IPS DF 4.7 (cell line): ENCODE measurements at regions not wholly inside any gene's neighbourhood (a gene's known extent, or its start where the extent isn't known, plus 50 kb on each side); places are given as distances from the start of the nearest gene placed in this dataset.

Source experiments
- DNase-seq: peaks from one replicate; pipeline ENCODE4 v3.0.0-alpha.2; 2013; ENCODE audit warnings: low spot score; ENCODE audit errors: extremely low read depth

GRCh38 chr9:106590759-106591505 lies 272.0 kb upstream of the ZNF462 start:
- DNase-seq = no peak

- DNase-seq = no peak
These were observed 269.8 kb upstream of the ZNF462 start for GRCh38 chr9:106593201-106593600.

- DNase-seq = no peak
These were observed 266.0 kb upstream of the ZNF462 start for GRCh38 chr9:106596984-106597383.

GRCh38 chr9:106600955-106601560 lies 261.9 kb upstream of the ZNF462 start:
- no peak for DNase-seq

- no peak for DNase-seq
These were observed 260.6 kb upstream of the ZNF462 start for GRCh38 chr9:106602344-106602743.

- no peak for DNase-seq
These were observed 249.7 kb upstream of the ZNF462 start for GRCh38 chr9:106613250-106613737.

- no peak for DNase-seq
These were observed 247.7 kb upstream of the ZNF462 start for GRCh38 chr9:106615118-106615889.

GRCh38 chr9:106616026-106616425 lies 246.9 kb upstream of the ZNF462 start:
- no peak for DNase-seq

- no peak for DNase-seq
These were observed 246.1 kb upstream of the ZNF462 start for GRCh38 chr9:106616851-106617345.

- no peak for DNase-seq
These were observed 243.8 kb upstream of the ZNF462 start for GRCh38 chr9:106619211-106619610.

- DNase-seq = no peak
These were observed 242.9 kb upstream of the ZNF462 start for GRCh38 chr9:106620081-106620480.

- no peak for DNase-seq
These were observed 242.1 kb upstream of the ZNF462 start for GRCh38 chr9:106620866-106621265.

GRCh38 chr9:106621313-106622163 lies 241.4 kb upstream of the ZNF462 start:
- no peak for DNase-seq

GRCh38 chr9:106622164-106622487 lies 240.8 kb upstream of the ZNF462 start:
- no peak for DNase-seq

- no peak for DNase-seq
These were observed 239.4 kb upstream of the ZNF462 start for GRCh38 chr9:106623558-106623957.

- no peak for DNase-seq
These were observed 237.6 kb upstream of the ZNF462 start for GRCh38 chr9:106625259-106625789.

GRCh38 chr9:106626936-106627335 lies 236.0 kb upstream of the ZNF462 start:
- DNase-seq = no peak

GRCh38 chr9:106632621-106633020 lies 230.3 kb upstream of the ZNF462 start:
- no peak for DNase-seq

GRCh38 chr9:106634183-106634582 lies 228.8 kb upstream of the ZNF462 start:
- DNase-seq = no peak

GRCh38 chr9:106634641-106635040 lies 228.3 kb upstream of the ZNF462 start:
- DNase-seq = no peak

GRCh38 chr9:106637486-106637885 lies 225.5 kb upstream of the ZNF462 start:
- no peak for DNase-seq
